Spinal cord (tissue), 9 donors: ENCODE measurements at regions not wholly inside any gene's neighbourhood (a gene's known extent, or its start where the extent isn't known, plus 50 kb on each side); places are given as distances from the start of the nearest gene placed in this dataset.

Experiments
- DNase-seq, 6 donors: peaks; one replicate each; pipeline versions ENCODE4 v3.0.0 to v3.0.0-alpha.2; 2013 to 2015; ENCODE audit warnings: low spot score in 6 of 6, low read depth in 4 of 6
- H3K27ac ChIP-seq: one replicate; pipeline ENCODE4 v1.5.1; 2013; ENCODE audit warnings: low read depth, low read length, control low read depth
- H3K27me3 ChIP-seq: one replicate; pipeline ENCODE4 v1.6.1; 2013; ENCODE audit warnings: low read length; ENCODE audit not compliant: control insufficient read depth, insufficient read depth
- H3K36me3 ChIP-seq: one replicate; pipeline ENCODE4 v1.6.1; 2013; ENCODE audit warnings: low read length; ENCODE audit not compliant: control insufficient read depth, insufficient read depth
- H3K4me1 ChIP-seq: one replicate; pipeline ENCODE4 v1.6.1; 2013; ENCODE audit warnings: low read length; ENCODE audit not compliant: control insufficient read depth, insufficient read depth
- H3K4me3 ChIP-seq: one replicate; pipeline ENCODE4 v1.5.1; 2013; ENCODE audit warnings: low read depth, low read length, control low read depth
- H3K9me3 ChIP-seq: one replicate; pipeline ENCODE4 v1.6.1; 2013; ENCODE audit warnings: low read length; ENCODE audit not compliant: control insufficient read depth, insufficient read depth
- WGBS: methylation state at CpG from one replicate; pipeline ENCODE4 v1.1.5; 2013; ENCODE audit warnings: missing lambda C conversion rate; ENCODE audit not compliant: insufficient coverage; 5-methylcytosine and 5-hydroxymethylcytosine counted together
- donor health status: healthy.

DNA sequence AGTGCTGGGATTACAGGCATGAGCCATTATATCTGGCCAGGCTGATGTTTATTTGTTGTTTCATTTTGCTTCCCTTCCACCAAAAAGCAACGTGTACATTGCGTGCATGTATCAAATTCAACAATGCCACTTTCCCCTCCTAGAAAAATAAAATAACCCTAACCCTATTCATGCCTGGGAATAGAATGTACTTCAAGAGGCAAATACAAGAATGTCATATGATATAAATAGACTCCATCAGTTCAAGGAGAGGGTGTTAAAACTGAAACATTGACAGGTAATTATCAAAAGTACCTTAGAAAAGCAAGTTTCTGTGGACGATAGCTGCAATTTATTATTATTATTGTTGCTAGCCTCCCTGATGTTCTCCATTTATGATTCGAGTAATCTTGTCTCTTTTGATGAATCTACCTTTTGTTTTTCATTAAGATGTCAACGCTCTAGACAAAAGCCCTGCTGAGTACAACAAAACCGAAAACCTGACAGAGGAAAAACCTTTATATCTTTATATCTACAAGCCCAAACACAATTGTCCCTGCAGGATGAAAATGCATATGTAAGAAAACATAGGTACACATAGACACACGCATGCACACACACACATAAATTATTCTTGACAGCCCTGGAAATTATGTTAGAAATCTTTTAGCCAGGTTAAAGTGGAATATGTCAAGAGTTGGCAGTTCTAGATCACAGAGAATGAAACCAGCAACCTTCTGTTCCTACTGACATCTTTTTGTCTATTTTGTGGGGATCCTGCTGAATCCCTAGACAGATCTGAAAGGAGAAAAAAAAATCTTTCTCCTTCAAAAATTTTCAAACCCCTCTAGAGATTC is 98.9 kb downstream of the BTG1 start:
- WGBS, result no CpG with 5 or more reads among the region's 7 CpGs
- H3K36me3 ChIP-seq, result no peaks in the 10 kb centered on the region
- no peaks in the 10 kb centered on the region for H3K27me3 ChIP-seq
- H3K4me3 ChIP-seq, result no peak overlapping the region
- H3K4me1 ChIP-seq, result no peaks in the 10 kb centered on the region
- H3K27ac ChIP-seq, result no peak overlapping the region
- no peaks in the 10 kb centered on the region for H3K9me3 ChIP-seq
- peak in 1 of 6 donors; percentile 59 for DNase-seq

DNA sequence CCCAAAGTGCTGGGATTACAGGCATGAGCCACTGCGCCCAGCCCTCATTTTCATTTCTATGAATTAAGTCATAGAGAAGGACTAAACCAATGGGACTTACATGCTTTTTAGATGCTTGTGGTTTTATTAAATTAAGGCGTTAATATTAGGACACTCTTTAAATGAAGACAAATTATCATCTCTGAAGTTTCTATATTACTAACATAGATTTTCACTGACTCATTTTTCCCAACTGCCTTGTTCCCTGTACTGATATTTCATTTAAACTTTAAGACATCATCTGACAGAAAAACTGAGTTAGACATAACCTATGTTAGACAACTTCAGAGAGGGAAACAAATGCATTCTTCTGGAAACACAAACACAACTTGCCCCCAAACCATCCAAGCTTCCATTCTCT is 99.8 kb downstream of the BTG1 start:
- Histone ChIP-seq H3K9me3 (no peaks in the 10 kb centered on the region), H3K36me3 (no peaks in the 10 kb centered on the region), H3K27me3 (no peaks in the 10 kb centered on the region), H3K27ac (no peak overlapping the region), H3K4me3 (no peak overlapping the region), H3K4me1 (no peaks in the 10 kb centered on the region)
- no peak for DNase-seq
- no CpG with 5 or more reads among the region's 2 CpGs for WGBS

DNA sequence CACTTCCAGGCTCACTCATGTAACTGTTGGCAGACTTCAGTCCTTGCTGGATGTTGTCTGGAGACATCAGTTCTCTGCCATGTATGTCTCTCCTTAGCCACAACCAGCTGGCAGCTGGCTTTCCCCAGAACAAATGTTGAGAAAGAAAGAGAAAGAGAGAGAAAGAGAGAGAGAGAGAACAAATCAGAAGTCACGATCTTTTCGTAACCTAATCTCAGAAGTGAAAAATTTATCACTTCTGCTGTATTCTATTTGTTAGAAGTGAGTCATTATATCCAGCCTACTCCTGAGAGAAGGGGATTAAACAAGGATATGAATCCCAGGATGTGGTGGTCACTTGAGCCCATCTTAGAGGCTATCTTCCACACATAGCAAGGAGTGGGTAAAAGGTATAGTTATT is 101.2 kb downstream of the BTG1 start:
- Histone ChIP-seq H3K36me3 (no peaks in the 10 kb centered on the region), H3K9me3 (no peaks in the 10 kb centered on the region), H3K4me1 (no peaks in the 10 kb centered on the region), H3K27me3 (no peaks in the 10 kb centered on the region), H3K4me3 (no peak overlapping the region), H3K27ac (no peak overlapping the region)
- no peak for DNase-seq
- no CpG with 5 or more reads among the region's 2 CpGs for WGBS

DNA sequence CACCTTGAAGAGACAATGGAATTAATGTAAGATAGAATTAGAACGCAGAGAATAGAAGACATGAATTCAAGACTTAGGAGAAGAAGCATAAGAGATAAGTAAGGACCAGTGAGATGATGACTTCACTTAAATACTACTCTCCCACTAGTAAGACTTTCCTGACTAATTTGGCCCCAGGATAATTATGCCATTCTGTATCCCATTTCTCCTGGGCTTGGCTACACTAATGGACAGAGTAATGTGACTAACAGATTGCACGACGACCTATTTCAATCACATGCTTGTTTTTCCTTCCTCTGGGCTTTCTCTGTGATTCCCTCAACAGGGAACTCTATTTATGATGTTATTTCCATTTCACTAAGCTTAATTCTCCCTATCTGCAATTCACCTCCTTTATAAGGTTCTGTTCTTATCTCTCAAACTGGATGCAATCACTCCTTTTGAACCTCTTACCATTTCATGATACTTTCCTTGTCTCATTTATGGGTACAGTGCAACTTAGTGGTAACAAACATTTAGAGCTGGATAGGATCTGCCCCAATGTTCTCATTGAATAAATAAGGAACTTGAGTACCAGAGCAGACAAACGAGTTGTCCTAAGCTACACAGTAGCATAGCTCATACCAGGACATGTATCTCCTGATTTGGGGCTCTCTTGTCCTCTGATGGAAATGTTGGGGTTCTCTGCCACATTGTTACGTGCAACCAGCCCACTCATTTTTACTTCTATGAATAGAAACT is 102.7 kb downstream of the BTG1 start:
- no peak overlapping the region for H3K4me3 ChIP-seq
- H3K27me3 ChIP-seq, result no peaks in the 10 kb centered on the region
- 76% methylated on average over 3 of the region's 5 CpGs for WGBS

DNA sequence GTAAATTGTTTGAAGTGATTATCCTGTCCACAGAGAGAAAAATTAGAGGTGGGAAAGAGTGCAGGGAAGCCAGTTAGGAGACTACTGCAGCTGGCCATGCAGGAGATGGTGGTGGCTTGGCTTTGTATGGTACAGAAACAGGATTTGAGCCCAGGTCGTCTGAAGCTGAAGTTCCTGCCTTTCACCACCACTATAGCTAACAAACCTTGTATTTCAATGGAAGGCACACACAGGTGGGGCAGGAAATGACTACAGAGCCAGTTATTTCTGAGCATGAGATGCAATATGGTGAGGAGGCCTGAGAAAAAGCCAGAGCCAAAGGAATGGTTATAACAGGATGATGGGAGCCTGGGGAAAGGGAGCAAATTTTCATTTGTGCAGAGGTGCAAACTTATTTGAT is 103.9 kb downstream of the BTG1 start:
- no peak overlapping the region for H3K4me3 ChIP-seq
- H3K4me1 ChIP-seq, result no peaks in the 10 kb centered on the region
- no peaks in the 10 kb centered on the region for H3K9me3 ChIP-seq
- no peak overlapping the region for H3K27ac ChIP-seq
- DNase-seq, result no peak
- H3K27me3 ChIP-seq, result no peaks in the 10 kb centered on the region
- no CpG with 5 or more reads among the region's 1 CpG for WGBS
- no peaks in the 10 kb centered on the region for H3K36me3 ChIP-seq

More for the DNA sequence above, 102.7 kb downstream of the BTG1 start:
- H3K9me3 ChIP-seq, result no peaks in the 10 kb centered on the region
- H3K27ac ChIP-seq, result no peak overlapping the region
- H3K36me3 ChIP-seq, result no peaks in the 10 kb centered on the region
- H3K4me1 ChIP-seq, result no peaks in the 10 kb centered on the region
- DNase-seq, result no peak

GRCh38 chr12:92039046-92039445 is 106.6 kb downstream of the BTG1 start:
- Histone ChIP-seq H3K4me1 (peaks cover 3% of the 10 kb centered on the region), H3K4me3 (no peak overlapping the region)
- 14% methylated on average over 1 of the region's 3 CpGs for WGBS

GRCh38 chr12:92038476-92038875 is 107.2 kb downstream of the BTG1 start:
- 80% methylated on average over 4 of the region's 4 CpGs for WGBS
- H3K27me3 ChIP-seq, result no peaks in the 10 kb centered on the region
- H3K9me3 ChIP-seq, result no peaks in the 10 kb centered on the region
- no peak for DNase-seq
- no peaks in the 10 kb centered on the region for H3K36me3 ChIP-seq
- no peak overlapping the region for H3K4me3 ChIP-seq
- H3K4me1 ChIP-seq, result peaks cover 3% of the 10 kb centered on the region
- H3K27ac ChIP-seq, result no peak overlapping the region

More at GRCh38 chr12:92039046-92039445, 106.6 kb downstream of the BTG1 start:
- Histone ChIP-seq H3K27ac (no peak overlapping the region), H3K27me3 (no peaks in the 10 kb centered on the region), H3K9me3 (no peaks in the 10 kb centered on the region), H3K36me3 (no peaks in the 10 kb centered on the region)
- peak in 2 of 6 donors; percentile 43 to 74 for DNase-seq

- H3K4me1 ChIP-seq, result peaks cover 3% of the 10 kb centered on the region
- WGBS, result 87% methylated on average over 6 of the region's 6 CpGs
- H3K4me3 ChIP-seq, result no peak overlapping the region
- H3K27ac ChIP-seq, result no peak overlapping the region
- H3K9me3 ChIP-seq, result no peaks in the 10 kb centered on the region
- no peak for DNase-seq
- H3K36me3 ChIP-seq, result no peaks in the 10 kb centered on the region
- no peaks in the 10 kb centered on the region for H3K27me3 ChIP-seq
Observed at GRCh38 chr12:92036771-92037453, 108.7 kb downstream of the BTG1 start.

DNA sequence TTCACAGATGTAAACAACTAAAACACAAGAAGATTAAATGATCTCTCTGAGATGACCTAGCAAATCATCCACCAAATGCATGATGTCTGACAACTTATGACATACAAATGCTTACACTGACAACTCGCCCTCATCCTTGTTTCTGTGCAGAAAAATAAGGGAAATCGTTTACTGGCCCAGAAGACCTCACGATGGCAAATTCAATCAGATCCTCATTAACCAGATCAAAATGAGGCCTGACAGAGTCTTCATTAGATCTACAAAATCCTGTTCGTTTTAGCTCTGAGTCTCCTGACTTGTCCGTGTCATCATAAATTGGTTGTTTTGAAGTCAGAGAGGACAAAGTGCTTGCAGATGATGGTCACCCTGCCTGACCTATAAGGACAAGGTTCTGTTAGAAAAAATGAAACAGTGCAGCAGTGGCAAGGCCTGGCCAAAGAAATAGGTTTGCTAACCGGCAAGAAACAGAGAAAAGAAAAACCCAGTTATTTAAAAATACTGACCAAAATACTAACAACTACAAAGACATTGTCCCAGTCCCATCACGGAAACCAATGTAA is 109.5 kb downstream of the BTG1 start:
- DNase-seq, result no peak
- no peaks in the 10 kb centered on the region for H3K27me3 ChIP-seq
- H3K27ac ChIP-seq, result no peak overlapping the region
- WGBS, result 70% methylated on average over 7 of the region's 7 CpGs
- H3K4me3 ChIP-seq, result no peak overlapping the region
- no peaks in the 10 kb centered on the region for H3K9me3 ChIP-seq
- H3K36me3 ChIP-seq, result no peaks in the 10 kb centered on the region
- H3K4me1 ChIP-seq, result peaks cover 3% of the 10 kb centered on the region
